HCT116 (cell line): ENCODE measurements at regions not wholly inside any gene's neighbourhood (a gene's known extent, or its start where the extent isn't known, plus 50 kb on each side); places are given as distances from the start of the nearest gene placed in this dataset.

Experiments used
- ATAC-seq: fragments of 200-7000 bp; cut with Tn5 transposase; 2 replicates; pipeline ENCODE4 v1.9.1; 2020; ENCODE audit warnings: mild to moderate bottlenecking, moderate library complexity
- BruUV-seq: library from RNA; stranded (reverse); fragments of 400-500 nt; replicated peaks from 2 replicates; lab custom pipeline; 2021; lab: Mats Ljungman, UMichigan
- CTCF ChIA-PET: fragments of 300-600 bp; sonication (Branson Sonifier 250); formaldehyde crosslinking; loops from one replicate; lab custom pipeline; 2021; ENCODE audit warnings: antibody characterized with exemption; lab: Charles Lee
- POLR2A ChIA-PET: fragments of 300-600, 350-600 bp; sonication (Branson Sonifier 250); formaldehyde crosslinking; loops from one replicate; lab custom pipeline; 2021; ENCODE audit warnings: antibody characterized with exemption; lab: Charles Lee
- RAD21 ChIA-PET, 2 experiments: fragments of 300-600 bp; sonication (Branson Sonifier 250); formaldehyde crosslinking; loops; one replicate each; lab custom pipeline; 2023; ENCODE audit warnings: low total read pairs in 2 of 2; ENCODE audit not compliant: uncharacterized antibody in 2 of 2, unreplicated experiment in 2 of 2, low non-redundant PET in 1 of 2; lab: Charles Lee
- DNase-seq: peaks from one replicate; pipeline ENCODE4 v3.0.0-alpha.2; 2010; ENCODE audit warnings: low read depth, low spot score
- H2AFZ ChIP-seq: fragments of 200-600 bp; shearing (Covaris generic), sonication (generic); 2 replicates; pipeline ENCODE4 v1.6.1; 2017; ENCODE audit warnings: low read depth, mixed run types, mixed read lengths, antibody characterized with exemption, low read length; ENCODE audit not compliant: poor library complexity, severe bottlenecking
- H3K27ac ChIP-seq: 2 replicates; pipeline ENCODE4 v1.5.1; 2012; ENCODE audit warnings: low read depth, low read length
- H3K27me3 ChIP-seq: fragments of 200-600 bp; sonication (generic); 2 replicates; pipeline ENCODE4 v1.6.1; 2016; ENCODE audit warnings: mixed run types, low read length, mixed read lengths; ENCODE audit not compliant: insufficient read depth
- H3K36me3 ChIP-seq, 2 experiments: fragments of 200-500 bp in 1 of 2; fragments of 200-600 bp in 1 of 2; sonication (Bioruptor generic) in 1 of 2; sonication (generic) in 1 of 2; 2 replicates each; pipeline versions ENCODE4 v1.5.1 to v1.6.1; 2014 to 2016; ENCODE audit warnings: low read length in 2 of 2, inconsistent platforms in 1 of 2, mixed read lengths in 1 of 2, mixed run types in 1 of 2; ENCODE audit not compliant: insufficient read depth in 2 of 2, control insufficient read depth in 1 of 2
- H3K4me1 ChIP-seq, 2 experiments: fragments of 200-600 bp in 1 of 2; sonication (generic) in 1 of 2; 2 replicates each; pipeline versions ENCODE4 v1.5.1 to v1.6.1; 2012 to 2017; ENCODE audit warnings: low read length in 2 of 2, inconsistent platforms in 1 of 2, mild to moderate bottlenecking in 1 of 2, mixed read lengths in 1 of 2, mixed run types in 1 of 2, moderate library complexity in 1 of 2; ENCODE audit not compliant: insufficient read depth in 2 of 2, control insufficient read depth in 1 of 2
- H3K4me2 ChIP-seq: fragments of 200-600 bp; sonication (generic); 2 replicates; pipeline ENCODE4 v1.6.1; 2017; ENCODE audit warnings: mixed run types, low read length, mixed read lengths
- H3K4me3 ChIP-seq, 2 experiments: fragments of 200-600 bp in 1 of 2; sonication (generic) in 1 of 2; replicated peaks in 1 of 2; 2 replicates each; pipeline ENCODE4 v1.5.1; 2011 to 2016; ENCODE audit warnings: low read length in 2 of 2, control low read depth in 1 of 2, low read depth in 1 of 2, mild to moderate bottlenecking in 1 of 2, mixed read lengths in 1 of 2, mixed run types in 1 of 2
- H3K79me2 ChIP-seq: fragments of 200-600 bp; sonication (generic); 2 replicates; pipeline ENCODE4 v1.6.1; 2017; ENCODE audit warnings: mild to moderate bottlenecking, mixed run types, low read length, moderate library complexity, mixed read lengths; ENCODE audit not compliant: insufficient read depth
- H3K9ac ChIP-seq: fragments of 200-600 bp; sonication (generic); 2 replicates; pipeline ENCODE4 v1.6.1; 2016; ENCODE audit warnings: low read length, mixed read lengths
- H3K9me2 ChIP-seq: fragments of 200-600 bp; sonication (generic), shearing (Covaris generic); 2 replicates; pipeline ENCODE4 v1.6.1; 2017; ENCODE audit warnings: mixed run types, mild to moderate bottlenecking, moderate library complexity; ENCODE audit not compliant: insufficient read depth
- H3K9me3 ChIP-seq, 2 experiments: fragments of 200-500 bp in 1 of 2; fragments of 200-600 bp in 1 of 2; sonication (Bioruptor generic) in 1 of 2; sonication (generic) in 1 of 2; 2 replicates each; pipeline ENCODE4 v1.6.1; 2014 to 2017; ENCODE audit warnings: low read length in 2 of 2, mixed read lengths in 2 of 2, inconsistent platforms in 1 of 2, low read depth in 1 of 2, mild to moderate bottlenecking in 1 of 2, mixed run types in 1 of 2, moderate library complexity in 1 of 2; ENCODE audit not compliant: control insufficient read depth in 1 of 2, insufficient read depth in 1 of 2
- H4K20me1 ChIP-seq: fragments of 200-600 bp; sonication (generic), shearing (Covaris generic); 2 replicates; pipeline ENCODE4 v1.6.1; 2017; ENCODE audit warnings: mixed run types, mild to moderate bottlenecking, moderate library complexity; ENCODE audit not compliant: insufficient read depth
- CBX3 ChIP-seq: IDR thresholded peaks from 2 replicates; pipeline ENCODE4 v1.6.1; 2012; ENCODE audit warnings: low read depth
- CEBPB ChIP-seq: IDR thresholded peaks from 2 replicates; pipeline ENCODE4 v1.6.1; 2012; ENCODE audit warnings: low read depth
- EGR1 ChIP-seq: IDR thresholded peaks from 2 replicates; pipeline ENCODE4 v1.6.1; 2012; ENCODE audit warnings: low read depth
- EZH2 ChIP-seq: fragments of 200-600 bp; sonication (generic); IDR thresholded peaks from 2 replicates; pipeline ENCODE4 v1.6.1; 2017; ENCODE audit warnings: antibody characterized with exemption, mixed run types
- EZH2phosphoT487 ChIP-seq: fragments of 200-600 bp; IDR thresholded peaks from 2 replicates; pipeline ENCODE4 v1.6.1; 2018; ENCODE audit warnings: antibody characterized with exemption, borderline replicate concordance
- JUND ChIP-seq: IDR thresholded peaks from 2 replicates; pipeline ENCODE4 v1.6.1; 2012
- POLR2A ChIP-seq: IDR thresholded peaks from 2 replicates; pipeline ENCODE4 v1.7.0; 2011; ENCODE audit warnings: borderline replicate concordance; ENCODE audit not compliant: insufficient read depth, insufficient read length; ENCODE audit errors: extremely low read depth
- POLR2AphosphoS5 ChIP-seq: IDR thresholded peaks from 2 replicates; pipeline ENCODE4 v1.6.1; 2011; ENCODE audit warnings: mild to moderate bottlenecking, low read depth, low read length, moderate library complexity
- RAD21 ChIP-seq: IDR thresholded peaks from 2 replicates; pipeline ENCODE4 v1.6.1; 2012; ENCODE audit warnings: low read depth, mild to moderate bottlenecking
- SIN3A ChIP-seq: IDR thresholded peaks from 2 replicates; pipeline ENCODE4 v1.6.1; 2012; ENCODE audit warnings: low read depth
- SP1 ChIP-seq: IDR thresholded peaks from 2 replicates; pipeline ENCODE4 v1.6.1; 2012; ENCODE audit warnings: low read depth
- SRF ChIP-seq: IDR thresholded peaks from 2 replicates; pipeline ENCODE4 v1.6.1; 2012; ENCODE audit warnings: low read depth
- TCF7L2 ChIP-seq: IDR thresholded peaks from 2 replicates; pipeline ENCODE4 v1.7.0; 2011; ENCODE audit warnings: borderline replicate concordance, inconsistent platforms; ENCODE audit not compliant: insufficient read depth, insufficient read length; ENCODE audit errors: extremely low read depth
- ZFX ChIP-seq: fragments of 450-650 bp; IDR thresholded peaks from 2 replicates; pipeline ENCODE4 v1.6.1; 2017
- ZNF274 ChIP-seq: fragments of 200-500 bp; sonication (Bioruptor generic); IDR thresholded peaks from 2 replicates; pipeline ENCODE4 v1.6.1; 2014; ENCODE audit warnings: mild to moderate bottlenecking, low read depth, low read length, inconsistent platforms
- intact Hi-C: fragments of 100-400 bp; cut with micrococcal nuclease; formaldehyde crosslinking; loops from 2 replicates; pipeline ENCODE4 v1.10.0; 2022
- TF ChIP-seq, protein P1 (sequence below), 3 experiments: fragments of 200-600 bp in 1 of 3; sonication (generic) in 1 of 3; IDR thresholded peaks in 2 of 3; conservative IDR thresholded peaks in 1 of 3; 2 replicates each; pipeline ENCODE4 v1.5.1; 2012 to 2017; ENCODE audit warnings: low read depth in 2 of 3, low read length in 2 of 3, antibody characterized with exemption in 1 of 3, borderline replicate concordance in 1 of 3, control low read depth in 1 of 3, mild to moderate bottlenecking in 1 of 3, mixed read lengths in 1 of 3, mixed run types in 1 of 3, moderate library complexity in 1 of 3; ENCODE audit not compliant: insufficient read depth in 1 of 3
- TF ChIP-seq, protein P2 (sequence below): IDR thresholded peaks from 2 replicates; pipeline ENCODE4 v1.6.1; 2012
- TF ChIP-seq, protein P3 (sequence below): IDR thresholded peaks from 2 replicates; pipeline ENCODE4 v1.6.1; 2012; ENCODE audit warnings: low read depth
- TF ChIP-seq, protein P4 (sequence below): IDR thresholded peaks from 2 replicates; pipeline ENCODE4 v1.6.1; 2011; ENCODE audit warnings: mild to moderate bottlenecking, low read length, moderate library complexity; ENCODE audit not compliant: insufficient replicate concordance; ENCODE audit errors: extremely low read depth
- TF ChIP-seq, protein P5 (sequence below): IDR thresholded peaks from 2 replicates; pipeline ENCODE4 v1.6.1; 2012

DNA sequence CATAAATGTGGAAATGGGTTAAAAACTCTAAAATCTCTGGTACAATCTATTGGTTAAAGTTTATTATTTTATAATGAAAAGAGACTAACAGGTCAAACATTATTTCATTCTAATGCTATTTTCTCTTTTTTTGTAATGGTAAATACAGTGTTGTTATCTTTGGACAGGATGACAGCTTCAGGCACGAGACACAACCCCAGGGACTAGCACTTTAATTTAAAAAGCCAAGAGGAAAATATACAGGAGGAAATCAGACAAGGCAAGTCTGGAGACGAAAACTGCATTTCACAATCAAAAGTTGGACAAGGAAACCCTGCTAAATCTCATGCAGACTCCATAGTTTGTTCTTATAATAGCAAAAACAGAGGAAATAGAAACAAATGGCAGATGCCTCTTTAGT, 589.1 kb upstream of the CDH8 start:
- peaks cover 7 to 13% of the 10 kb centered on the region in 2 experiments; a peak in 2 of 4 replicates for H3K9me3 ChIP-seq
- RAD21 ChIA-PET, result no interaction called here
- TF ChIP-seq, protein P1, sequence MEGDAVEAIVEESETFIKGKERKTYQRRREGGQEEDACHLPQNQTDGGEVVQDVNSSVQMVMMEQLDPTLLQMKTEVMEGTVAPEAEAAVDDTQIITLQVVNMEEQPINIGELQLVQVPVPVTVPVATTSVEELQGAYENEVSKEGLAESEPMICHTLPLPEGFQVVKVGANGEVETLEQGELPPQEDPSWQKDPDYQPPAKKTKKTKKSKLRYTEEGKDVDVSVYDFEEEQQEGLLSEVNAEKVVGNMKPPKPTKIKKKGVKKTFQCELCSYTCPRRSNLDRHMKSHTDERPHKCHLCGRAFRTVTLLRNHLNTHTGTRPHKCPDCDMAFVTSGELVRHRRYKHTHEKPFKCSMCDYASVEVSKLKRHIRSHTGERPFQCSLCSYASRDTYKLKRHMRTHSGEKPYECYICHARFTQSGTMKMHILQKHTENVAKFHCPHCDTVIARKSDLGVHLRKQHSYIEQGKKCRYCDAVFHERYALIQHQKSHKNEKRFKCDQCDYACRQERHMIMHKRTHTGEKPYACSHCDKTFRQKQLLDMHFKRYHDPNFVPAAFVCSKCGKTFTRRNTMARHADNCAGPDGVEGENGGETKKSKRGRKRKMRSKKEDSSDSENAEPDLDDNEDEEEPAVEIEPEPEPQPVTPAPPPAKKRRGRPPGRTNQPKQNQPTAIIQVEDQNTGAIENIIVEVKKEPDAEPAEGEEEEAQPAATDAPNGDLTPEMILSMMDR (IDR thresholded peaks at IDR 0.05 in 2 of 3, conservative IDR thresholded peaks at IDR 0.05 in 1 of 3; ENCODE audit: borderline replicate concordance in 1 of 3, insufficient read depth in 1 of 3, low read depth in 2 of 3, low read length in 2 of 3), result no peak
- TF ChIP-seq CBX3, result no peak
- TF ChIP-seq, protein P2, sequence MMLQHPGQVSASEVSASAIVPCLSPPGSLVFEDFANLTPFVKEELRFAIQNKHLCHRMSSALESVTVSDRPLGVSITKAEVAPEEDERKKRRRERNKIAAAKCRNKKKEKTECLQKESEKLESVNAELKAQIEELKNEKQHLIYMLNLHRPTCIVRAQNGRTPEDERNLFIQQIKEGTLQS, result no peak
- TF ChIP-seq JUND, result no peak
- no peak for TF ChIP-seq SRF
- no peak for TF ChIP-seq SP1
- no peak for TF ChIP-seq ZFX
- no peak for TF ChIP-seq POLR2AphosphoS5
- TF ChIP-seq, protein P3, sequence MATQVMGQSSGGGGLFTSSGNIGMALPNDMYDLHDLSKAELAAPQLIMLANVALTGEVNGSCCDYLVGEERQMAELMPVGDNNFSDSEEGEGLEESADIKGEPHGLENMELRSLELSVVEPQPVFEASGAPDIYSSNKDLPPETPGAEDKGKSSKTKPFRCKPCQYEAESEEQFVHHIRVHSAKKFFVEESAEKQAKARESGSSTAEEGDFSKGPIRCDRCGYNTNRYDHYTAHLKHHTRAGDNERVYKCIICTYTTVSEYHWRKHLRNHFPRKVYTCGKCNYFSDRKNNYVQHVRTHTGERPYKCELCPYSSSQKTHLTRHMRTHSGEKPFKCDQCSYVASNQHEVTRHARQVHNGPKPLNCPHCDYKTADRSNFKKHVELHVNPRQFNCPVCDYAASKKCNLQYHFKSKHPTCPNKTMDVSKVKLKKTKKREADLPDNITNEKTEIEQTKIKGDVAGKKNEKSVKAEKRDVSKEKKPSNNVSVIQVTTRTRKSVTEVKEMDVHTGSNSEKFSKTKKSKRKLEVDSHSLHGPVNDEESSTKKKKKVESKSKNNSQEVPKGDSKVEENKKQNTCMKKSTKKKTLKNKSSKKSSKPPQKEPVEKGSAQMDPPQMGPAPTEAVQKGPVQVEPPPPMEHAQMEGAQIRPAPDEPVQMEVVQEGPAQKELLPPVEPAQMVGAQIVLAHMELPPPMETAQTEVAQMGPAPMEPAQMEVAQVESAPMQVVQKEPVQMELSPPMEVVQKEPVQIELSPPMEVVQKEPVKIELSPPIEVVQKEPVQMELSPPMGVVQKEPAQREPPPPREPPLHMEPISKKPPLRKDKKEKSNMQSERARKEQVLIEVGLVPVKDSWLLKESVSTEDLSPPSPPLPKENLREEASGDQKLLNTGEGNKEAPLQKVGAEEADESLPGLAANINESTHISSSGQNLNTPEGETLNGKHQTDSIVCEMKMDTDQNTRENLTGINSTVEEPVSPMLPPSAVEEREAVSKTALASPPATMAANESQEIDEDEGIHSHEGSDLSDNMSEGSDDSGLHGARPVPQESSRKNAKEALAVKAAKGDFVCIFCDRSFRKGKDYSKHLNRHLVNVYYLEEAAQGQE, result no peak
- no peak for TF ChIP-seq ZNF274
- TF ChIP-seq EZH2phosphoT487, result no peak
- TF ChIP-seq RAD21, result no peak
- TF ChIP-seq EGR1, result no peak
- TF ChIP-seq CEBPB, result no peak
- no peak for TF ChIP-seq TCF7L2
- TF ChIP-seq EZH2, result no peak
- TF ChIP-seq, protein P4, sequence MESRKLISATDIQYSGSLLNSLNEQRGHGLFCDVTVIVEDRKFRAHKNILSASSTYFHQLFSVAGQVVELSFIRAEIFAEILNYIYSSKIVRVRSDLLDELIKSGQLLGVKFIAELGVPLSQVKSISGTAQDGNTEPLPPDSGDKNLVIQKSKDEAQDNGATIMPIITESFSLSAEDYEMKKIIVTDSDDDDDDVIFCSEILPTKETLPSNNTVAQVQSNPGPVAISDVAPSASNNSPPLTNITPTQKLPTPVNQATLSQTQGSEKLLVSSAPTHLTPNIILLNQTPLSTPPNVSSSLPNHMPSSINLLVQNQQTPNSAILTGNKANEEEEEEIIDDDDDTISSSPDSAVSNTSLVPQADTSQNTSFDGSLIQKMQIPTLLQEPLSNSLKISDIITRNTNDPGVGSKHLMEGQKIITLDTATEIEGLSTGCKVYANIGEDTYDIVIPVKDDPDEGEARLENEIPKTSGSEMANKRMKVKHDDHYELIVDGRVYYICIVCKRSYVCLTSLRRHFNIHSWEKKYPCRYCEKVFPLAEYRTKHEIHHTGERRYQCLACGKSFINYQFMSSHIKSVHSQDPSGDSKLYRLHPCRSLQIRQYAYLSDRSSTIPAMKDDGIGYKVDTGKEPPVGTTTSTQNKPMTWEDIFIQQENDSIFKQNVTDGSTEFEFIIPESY, result no peak
- TF ChIP-seq, protein P5, sequence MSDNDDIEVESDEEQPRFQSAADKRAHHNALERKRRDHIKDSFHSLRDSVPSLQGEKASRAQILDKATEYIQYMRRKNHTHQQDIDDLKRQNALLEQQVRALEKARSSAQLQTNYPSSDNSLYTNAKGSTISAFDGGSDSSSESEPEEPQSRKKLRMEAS, result no peak
- no peak for TF ChIP-seq SIN3A
- TF ChIP-seq POLR2A, result no peak
- TF ChIP-seq, all 23 proteins: peak for 0
- no peaks in the 10 kb centered on the region for H3K79me2 ChIP-seq
- intact Hi-C loops, result no loop called here
- no peak overlapping the region for H2AFZ ChIP-seq
- no peak overlapping the region for H3K27ac ChIP-seq
- ChIA-PET POLR2A (no interaction called here), CTCF (no interaction called here)
- ATAC-seq (no peak), DNase-seq (no peak)
- no peaks in the 10 kb centered on the region for H3K9me2 ChIP-seq
- no peak overlapping the region for H3K4me3 ChIP-seq
- H3K4me2 ChIP-seq, result no peak overlapping the region
- H3K4me1 ChIP-seq, result no peaks in the 10 kb centered on the region
- H3K9ac ChIP-seq, result no peak overlapping the region
- no peaks in the 10 kb centered on the region for H3K36me3 ChIP-seq
- no TSS peak for BruUV-seq
- no peaks in the 10 kb centered on the region for H4K20me1 ChIP-seq
- H3K27me3 ChIP-seq, result no peaks in the 10 kb centered on the region
